GM12878 (cell line): ENCODE measurements at regions not wholly inside any gene's neighbourhood (a gene's known extent, or its start where the extent isn't known, plus 50 kb on each side); places are given as distances from the start of the nearest gene placed in this dataset.

Experiments used
- ATAC-seq: fragments of 200-7000 bp; cut with Tn5 transposase; 3 replicates; pipeline ENCODE4 v1.9.1; 2020; ENCODE audit warnings: mild to moderate bottlenecking, moderate library complexity
- BruUV-seq: library from RNA; stranded (reverse); fragments of 400-500 nt; replicated peaks from 2 replicates; lab custom pipeline; 2021; lab: Mats Ljungman, UMichigan
- CTCF ChIA-PET: fragments of 300-600 bp; sonication (Branson Sonifier 250); formaldehyde crosslinking; extraction: SDS; loops from one replicate; lab custom pipeline; 2021; ENCODE audit warnings: inconsistent platforms; lab: Yijun Ruan, JAX
- POLR2A ChIA-PET: fragments of 350-600 bp; formaldehyde crosslinking; extraction: SDS; loops from one replicate; lab custom pipeline; 2021; ENCODE audit warnings: inconsistent platforms; lab: Charles Lee
- RAD21 ChIA-PET: fragments of 300-600 bp; sonication (Branson Sonifier 250); formaldehyde crosslinking; loops from one replicate; lab custom pipeline; 2023; ENCODE audit warnings: antibody characterized with exemption; ENCODE audit not compliant: unreplicated experiment; lab: Charles Lee
- SMC1A ChIA-PET: fragments of 300-600 bp; sonication (Branson Sonifier 250); formaldehyde crosslinking; loops from one replicate; lab custom pipeline; 2023; ENCODE audit not compliant: unreplicated experiment, uncharacterized antibody; lab: Charles Lee
- DNase-seq: peaks from one replicate; pipeline ENCODE4 v3.0.0-alpha.2; 2011; ENCODE audit warnings: low read depth, low spot score
- FAIRE-seq: peaks from 3 replicates; lab custom pipeline; 2011; peaks lifted over from hg19 to GRCh38; lab: Jason Lieb, UNC
- H2AFZ ChIP-seq: 2 replicates; pipeline ENCODE4 v1.6.0; 2011; ENCODE audit warnings: low read depth, low read length, control low read depth; ENCODE audit not compliant: control insufficient read depth
- H3K27ac ChIP-seq: 2 replicates; pipeline ENCODE4 v1.5.1; 2011; ENCODE audit warnings: control low read depth; ENCODE audit not compliant: control insufficient read depth, insufficient read depth
- H3K27me3 ChIP-seq, 2 experiments: replicated peaks in 1 of 2; 2 replicates each; pipeline versions ENCODE4 v1.6.0 to v1.6.1; 2011; ENCODE audit warnings: low read length in 1 of 2; ENCODE audit not compliant: control insufficient read depth in 2 of 2, insufficient read depth in 2 of 2
- H3K36me3 ChIP-seq, 2 experiments: 2 replicates each; pipeline ENCODE4 v1.5.1; 2011; ENCODE audit warnings: low read length in 1 of 2; ENCODE audit not compliant: control insufficient read depth in 2 of 2, insufficient read depth in 2 of 2
- H3K4me1 ChIP-seq: 2 replicates; pipeline ENCODE4 v1.6.1; 2011; ENCODE audit warnings: mild to moderate bottlenecking, low read length, moderate library complexity, mixed read lengths; ENCODE audit not compliant: control insufficient read depth, insufficient read depth
- H3K4me2 ChIP-seq: 2 replicates; pipeline ENCODE4 v1.6.0; 2011; ENCODE audit warnings: control low read depth; ENCODE audit not compliant: control insufficient read depth, insufficient read depth
- H3K4me3 ChIP-seq: fragments of 200-600 bp; sonication (generic); 2 replicates; pipeline ENCODE4 v1.5.1; 2016
- H3K79me2 ChIP-seq: 2 replicates; pipeline ENCODE4 v1.6.0; 2011; ENCODE audit warnings: low read length; ENCODE audit not compliant: control insufficient read depth, insufficient read depth
- H3K9ac ChIP-seq: 2 replicates; pipeline ENCODE4 v1.8.0; 2011; ENCODE audit warnings: low read length, control low read depth, mixed read lengths; ENCODE audit not compliant: control insufficient read depth, insufficient read depth
- H3K9me3 ChIP-seq: replicated peaks from 3 replicates; pipeline ENCODE4 v1.5.1; 2011; ENCODE audit warnings: mild to moderate bottlenecking, low read length; ENCODE audit not compliant: control insufficient read depth, insufficient read depth
- H4K20me1 ChIP-seq: 2 replicates; pipeline ENCODE4 v1.6.0; 2011; ENCODE audit not compliant: control insufficient read depth, insufficient read depth
- HDAC2 ChIP-seq: fragments of 200-600 bp; sonication (generic); IDR thresholded peaks from 2 replicates; pipeline ENCODE4 v1.6.1; 2017
- KAT2A ChIP-seq: conservative IDR thresholded peaks from 2 replicates; pipeline ENCODE4 v1.6.1; 2011; ENCODE audit warnings: low read depth, low read length; ENCODE audit not compliant: control insufficient read depth
- POLR2AphosphoS5 ChIP-seq: IDR thresholded peaks from 2 replicates; pipeline ENCODE4 v1.6.1; 2011; ENCODE audit warnings: mild to moderate bottlenecking, low read length, inconsistent platforms
- RAD51 ChIP-seq: fragments of 450-650 bp; IDR thresholded peaks from 2 replicates; pipeline ENCODE4 v1.6.1; 2016; ENCODE audit warnings: moderate library complexity, mild to moderate bottlenecking, inconsistent platforms
- RBBP5 ChIP-seq: fragments of 200-600 bp; sonication (generic); conservative IDR thresholded peaks from 2 replicates; pipeline ENCODE4 v1.6.1; 2016
- ZSCAN29 ChIP-seq: fragments of 450-650 bp; IDR thresholded peaks from 2 replicates; pipeline ENCODE4 v1.6.1; 2017; ENCODE audit warnings: mild to moderate bottlenecking, moderate library complexity
- WGBS: methylation state at CpG from one replicate; pipeline ENCODE4 v1.1.6; 2016; ENCODE audit warnings: low lambda C conversion rate; ENCODE audit not compliant: insufficient replicate concordance, insufficient coverage; ENCODE audit errors: missing lambda C conversion rate; 5-methylcytosine and 5-hydroxymethylcytosine counted together
- in situ Hi-C: fragments of 300-500 bp; cut with MboI; formaldehyde crosslinking; loops from 9 replicates; pipeline ENCODE4 v1.14.3; 2018; ENCODE audit warnings: mixed read lengths
- intact Hi-C: fragments of 100-400 bp; cut with micrococcal nuclease; formaldehyde crosslinking; loops from one replicate; pipeline ENCODE4 v1.14.2; 2022; ENCODE audit not compliant: unreplicated experiment
- TF ChIP-seq, protein P1 (sequence below): IDR thresholded peaks from 2 replicates; pipeline ENCODE4 v1.6.1; 2012; ENCODE audit warnings: low read length, inconsistent platforms
- TF ChIP-seq, protein P2 (sequence below): fragments of 450-650 bp; IDR thresholded peaks from 2 replicates; pipeline ENCODE4 v1.6.1; 2016; ENCODE audit warnings: mild to moderate bottlenecking
- TF ChIP-seq, protein P3 (sequence below): IDR thresholded peaks from 2 replicates; pipeline ENCODE4 v1.6.1; 2012; ENCODE audit warnings: improper control_type of control experiment, low read depth, low read length; ENCODE audit not compliant: insufficient replicate concordance

DNA sequence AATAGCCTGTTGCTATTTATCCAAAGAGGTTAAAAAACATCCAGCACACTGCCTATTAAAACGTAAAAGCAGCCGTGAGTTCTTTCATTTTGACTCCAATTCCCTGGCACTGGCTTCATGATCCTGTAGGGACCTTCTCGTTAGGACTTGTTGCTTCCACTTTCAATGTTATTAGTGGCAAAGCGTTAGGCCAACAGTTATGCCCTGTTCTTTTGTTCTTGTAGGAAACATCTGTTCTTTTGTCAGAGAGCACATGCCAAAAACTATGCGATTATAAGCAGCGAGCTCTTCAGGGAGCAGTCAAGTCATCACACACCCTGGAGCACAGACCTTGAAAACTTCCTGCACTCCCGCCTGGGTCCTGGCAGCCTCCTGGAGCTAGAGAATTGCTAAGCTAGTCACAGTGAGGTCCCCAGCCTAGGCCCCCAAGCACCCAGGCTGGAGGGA lies 609.5 kb upstream of the ARID1B start:
- H3K36me3 ChIP-seq: no peaks in the 10 kb centered on the region
- ChIA-PET POLR2A (no interaction called here), RAD21 (no interaction called here), SMC1A (no interaction called here), CTCF (no interaction called here)
- no peaks in the 10 kb centered on the region for H3K79me2 ChIP-seq
- H3K27ac ChIP-seq: no peak overlapping the region
- H4K20me1 ChIP-seq: no peaks in the 10 kb centered on the region
- TF ChIP-seq ZSCAN29: no peak
- no peak for TF ChIP-seq KAT2A
- TF ChIP-seq POLR2AphosphoS5: no peak
- TF ChIP-seq, protein P1, sequence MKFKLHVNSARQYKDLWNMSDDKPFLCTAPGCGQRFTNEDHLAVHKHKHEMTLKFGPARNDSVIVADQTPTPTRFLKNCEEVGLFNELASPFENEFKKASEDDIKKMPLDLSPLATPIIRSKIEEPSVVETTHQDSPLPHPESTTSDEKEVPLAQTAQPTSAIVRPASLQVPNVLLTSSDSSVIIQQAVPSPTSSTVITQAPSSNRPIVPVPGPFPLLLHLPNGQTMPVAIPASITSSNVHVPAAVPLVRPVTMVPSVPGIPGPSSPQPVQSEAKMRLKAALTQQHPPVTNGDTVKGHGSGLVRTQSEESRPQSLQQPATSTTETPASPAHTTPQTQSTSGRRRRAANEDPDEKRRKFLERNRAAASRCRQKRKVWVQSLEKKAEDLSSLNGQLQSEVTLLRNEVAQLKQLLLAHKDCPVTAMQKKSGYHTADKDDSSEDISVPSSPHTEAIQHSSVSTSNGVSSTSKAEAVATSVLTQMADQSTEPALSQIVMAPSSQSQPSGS: no peak
- no peak for TF ChIP-seq RAD51
- TF ChIP-seq HDAC2: no peak
- no peak for TF ChIP-seq RBBP5
- TF ChIP-seq, protein P2, sequence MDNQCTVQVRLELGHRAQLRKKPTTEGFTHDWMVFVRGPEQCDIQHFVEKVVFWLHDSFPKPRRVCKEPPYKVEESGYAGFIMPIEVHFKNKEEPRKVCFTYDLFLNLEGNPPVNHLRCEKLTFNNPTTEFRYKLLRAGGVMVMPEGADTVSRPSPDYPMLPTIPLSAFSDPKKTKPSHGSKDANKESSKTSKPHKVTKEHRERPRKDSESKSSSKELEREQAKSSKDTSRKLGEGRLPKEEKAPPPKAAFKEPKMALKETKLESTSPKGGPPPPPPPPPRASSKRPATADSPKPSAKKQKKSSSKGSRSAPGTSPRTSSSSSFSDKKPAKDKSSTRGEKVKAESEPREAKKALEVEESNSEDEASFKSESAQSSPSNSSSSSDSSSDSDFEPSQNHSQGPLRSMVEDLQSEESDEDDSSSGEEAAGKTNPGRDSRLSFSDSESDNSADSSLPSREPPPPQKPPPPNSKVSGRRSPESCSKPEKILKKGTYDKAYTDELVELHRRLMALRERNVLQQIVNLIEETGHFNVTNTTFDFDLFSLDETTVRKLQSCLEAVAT: no peak
- TF ChIP-seq, protein P3, sequence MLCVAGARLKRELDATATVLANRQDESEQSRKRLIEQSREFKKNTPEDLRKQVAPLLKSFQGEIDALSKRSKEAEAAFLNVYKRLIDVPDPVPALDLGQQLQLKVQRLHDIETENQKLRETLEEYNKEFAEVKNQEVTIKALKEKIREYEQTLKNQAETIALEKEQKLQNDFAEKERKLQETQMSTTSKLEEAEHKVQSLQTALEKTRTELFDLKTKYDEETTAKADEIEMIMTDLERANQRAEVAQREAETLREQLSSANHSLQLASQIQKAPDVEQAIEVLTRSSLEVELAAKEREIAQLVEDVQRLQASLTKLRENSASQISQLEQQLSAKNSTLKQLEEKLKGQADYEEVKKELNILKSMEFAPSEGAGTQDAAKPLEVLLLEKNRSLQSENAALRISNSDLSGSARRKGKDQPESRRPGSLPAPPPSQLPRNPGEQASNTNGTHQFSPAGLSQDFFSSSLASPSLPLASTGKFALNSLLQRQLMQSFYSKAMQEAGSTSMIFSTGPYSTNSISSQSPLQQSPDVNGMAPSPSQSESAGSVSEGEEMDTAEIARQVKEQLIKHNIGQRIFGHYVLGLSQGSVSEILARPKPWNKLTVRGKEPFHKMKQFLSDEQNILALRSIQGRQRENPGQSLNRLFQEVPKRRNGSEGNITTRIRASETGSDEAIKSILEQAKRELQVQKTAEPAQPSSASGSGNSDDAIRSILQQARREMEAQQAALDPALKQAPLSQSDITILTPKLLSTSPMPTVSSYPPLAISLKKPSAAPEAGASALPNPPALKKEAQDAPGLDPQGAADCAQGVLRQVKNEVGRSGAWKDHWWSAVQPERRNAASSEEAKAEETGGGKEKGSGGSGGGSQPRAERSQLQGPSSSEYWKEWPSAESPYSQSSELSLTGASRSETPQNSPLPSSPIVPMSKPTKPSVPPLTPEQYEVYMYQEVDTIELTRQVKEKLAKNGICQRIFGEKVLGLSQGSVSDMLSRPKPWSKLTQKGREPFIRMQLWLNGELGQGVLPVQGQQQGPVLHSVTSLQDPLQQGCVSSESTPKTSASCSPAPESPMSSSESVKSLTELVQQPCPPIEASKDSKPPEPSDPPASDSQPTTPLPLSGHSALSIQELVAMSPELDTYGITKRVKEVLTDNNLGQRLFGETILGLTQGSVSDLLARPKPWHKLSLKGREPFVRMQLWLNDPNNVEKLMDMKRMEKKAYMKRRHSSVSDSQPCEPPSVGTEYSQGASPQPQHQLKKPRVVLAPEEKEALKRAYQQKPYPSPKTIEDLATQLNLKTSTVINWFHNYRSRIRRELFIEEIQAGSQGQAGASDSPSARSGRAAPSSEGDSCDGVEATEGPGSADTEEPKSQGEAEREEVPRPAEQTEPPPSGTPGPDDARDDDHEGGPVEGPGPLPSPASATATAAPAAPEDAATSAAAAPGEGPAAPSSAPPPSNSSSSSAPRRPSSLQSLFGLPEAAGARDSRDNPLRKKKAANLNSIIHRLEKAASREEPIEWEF: no peak
- in situ Hi-C loops: no loop called here
- intact Hi-C loops: no loop called here
- WGBS: 42% methylated on average over 7 of the region's 7 CpGs
- no peak overlapping the region for H2AFZ ChIP-seq
- DNase-seq (no peak), ATAC-seq (no peak), FAIRE-seq (no peak)
- H3K4me3 ChIP-seq: no peak overlapping the region
- H3K9ac ChIP-seq: no peak overlapping the region
- H3K4me1 ChIP-seq: no peaks in the 10 kb centered on the region
- no TSS peak for BruUV-seq
- H3K9me3 ChIP-seq: no peaks in the 10 kb centered on the region
- H3K27me3 ChIP-seq: no peaks in the 10 kb centered on the region; a peak in 1 of 4 replicates
- no peak overlapping the region for H3K4me2 ChIP-seq
